CD4-positive, alpha-beta T cell treated with Interleukin-10 for 1 hour (primary cell): ENCODE measurements at regions not wholly inside any gene's neighbourhood (a gene's known extent, or its start where the extent isn't known, plus 50 kb on each side); places are given as distances from the start of the nearest gene placed in this dataset.
A peak's percentile ranks its signal among the peaks of the same experiment; 100 is the strongest.

Source experiments
- DNase-seq: peaks from one replicate; pipeline ENCODE4 v3.0.0-alpha.2; 2020

GRCh38 chr13:76406243-76406642 is 480.0 kb downstream of the KCTD12 start:
- DNase-seq, result no peak

DNA sequence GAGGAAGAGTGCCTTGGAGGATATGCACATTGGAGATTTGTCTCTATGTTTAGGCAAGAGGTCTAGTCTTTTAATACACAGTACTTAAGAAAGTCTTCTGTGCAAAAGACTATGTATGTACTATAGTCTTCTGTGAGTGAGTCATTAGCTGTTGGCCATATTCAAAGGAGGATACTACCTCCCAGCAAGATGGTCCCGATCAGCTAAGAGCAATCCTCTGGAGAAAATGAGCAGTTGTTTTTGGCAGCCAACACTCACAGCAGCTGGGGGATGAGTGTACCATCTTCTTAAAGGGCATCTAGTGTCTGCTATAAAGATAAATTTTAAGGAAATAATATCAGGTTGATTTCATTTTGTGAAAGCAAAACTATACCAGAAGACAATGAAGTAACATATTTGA is 487.8 kb downstream of the KCTD12 start:
- no peak for DNase-seq

DNA sequence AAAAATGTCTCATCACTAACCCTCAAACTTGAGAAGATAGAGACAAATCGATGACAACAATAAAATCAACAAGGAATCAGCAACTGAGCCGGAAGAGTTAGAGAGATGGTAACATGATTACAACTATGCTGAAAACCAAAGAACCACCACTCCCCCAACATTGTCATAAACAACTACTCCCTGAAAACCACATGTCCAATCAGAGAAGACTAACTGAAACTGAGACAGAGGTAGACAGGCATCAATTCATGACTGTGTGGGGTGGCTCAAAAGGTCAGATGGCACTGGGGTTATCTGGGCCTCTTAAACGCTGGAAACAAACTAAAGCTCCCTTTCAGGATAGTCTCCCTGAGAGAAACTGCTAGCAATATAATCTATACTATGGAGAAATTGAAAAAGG is 488.8 kb downstream of the KCTD12 start:
- DNase-seq, result peak; percentile 39

- DNase-seq, result no peak
Observed at GRCh38 chr13:76389321-76389720, 496.9 kb downstream of the KCTD12 start.

- DNase-seq, result no peak
Observed at GRCh38 chr13:76387566-76387965, 498.6 kb downstream of the KCTD12 start.

DNA sequence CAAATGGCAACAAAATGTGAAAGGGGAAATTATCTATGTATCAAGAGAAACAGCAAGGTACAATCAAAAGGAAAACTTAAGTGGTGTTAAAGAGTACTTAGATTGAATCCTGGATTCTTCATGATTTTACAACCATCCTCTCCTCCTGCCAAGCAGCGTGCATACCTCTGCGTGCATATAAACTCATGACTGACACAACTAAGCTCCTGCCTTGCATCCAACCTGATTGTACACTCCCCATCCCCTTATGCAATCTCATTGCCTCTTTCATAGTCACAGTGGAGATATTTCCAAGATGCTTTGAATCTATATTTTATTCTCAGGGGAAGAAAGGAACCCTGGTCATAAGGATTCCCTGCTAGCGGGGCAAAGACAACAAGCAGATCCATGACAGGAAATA is 499.9 kb downstream of the KCTD12 start:
- DNase-seq, result no peak

DNA sequence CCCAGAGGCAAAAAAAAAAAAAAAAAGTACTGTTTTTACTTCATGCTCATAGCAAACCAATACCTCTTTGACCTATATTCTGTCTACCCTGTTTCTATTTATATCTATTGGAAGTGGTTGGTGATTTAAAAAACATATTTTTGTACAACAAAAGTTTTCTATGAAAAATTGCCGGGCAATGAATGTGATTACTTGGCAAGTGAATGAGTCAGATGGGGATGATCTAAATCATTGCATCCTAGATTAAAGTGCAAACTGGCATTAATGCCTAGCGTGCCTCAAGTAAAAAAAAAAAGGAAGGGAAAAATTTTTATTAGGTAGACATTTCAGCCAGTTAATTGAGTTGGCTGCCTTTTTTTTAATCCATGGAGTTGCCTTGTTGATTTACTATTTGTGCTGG is 500.6 kb downstream of the KCTD12 start:
- no peak for DNase-seq

GRCh38 chr13:76383676-76384461 is 502.3 kb downstream of the KCTD12 start:
- no peak for DNase-seq

GRCh38 chr13:76380446-76381065 is 505.6 kb downstream of the KCTD12 start:
- DNase-seq, result no peak

DNA sequence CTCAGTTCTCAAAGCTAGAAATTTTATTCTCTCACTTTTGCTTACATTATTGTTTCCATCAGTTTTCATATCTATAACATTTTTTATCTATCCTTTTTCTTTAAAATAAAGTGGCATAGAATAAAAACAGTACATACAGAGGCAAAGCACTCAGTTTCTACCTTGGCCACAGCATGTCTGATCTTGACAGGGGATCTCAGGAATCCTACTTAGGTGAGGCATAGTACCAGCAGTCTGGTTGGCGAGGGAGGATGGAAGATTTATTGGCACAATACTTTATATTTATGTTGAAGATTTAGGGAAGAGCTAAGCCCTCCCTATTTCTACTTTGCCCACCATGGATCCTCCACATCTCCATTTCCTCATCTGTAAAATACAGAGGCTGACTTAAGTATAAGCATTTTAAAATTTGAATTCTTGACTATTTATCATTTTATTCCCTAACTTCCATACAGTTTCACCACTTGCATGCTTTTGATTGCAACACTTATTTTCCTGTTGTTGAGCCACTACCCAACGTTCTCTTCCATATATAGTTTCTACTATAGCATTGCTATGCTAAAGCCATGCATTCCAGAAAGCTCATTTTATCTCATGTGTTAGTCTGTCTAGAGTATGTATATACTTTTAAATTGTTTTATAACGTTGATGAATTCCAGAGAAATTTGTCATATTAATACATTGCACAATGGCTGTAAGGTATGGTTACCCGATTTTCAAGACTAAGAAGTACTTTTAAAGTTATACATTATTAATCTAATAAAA is 506.7 kb downstream of the KCTD12 start:
- DNase-seq, result no peak

DNA sequence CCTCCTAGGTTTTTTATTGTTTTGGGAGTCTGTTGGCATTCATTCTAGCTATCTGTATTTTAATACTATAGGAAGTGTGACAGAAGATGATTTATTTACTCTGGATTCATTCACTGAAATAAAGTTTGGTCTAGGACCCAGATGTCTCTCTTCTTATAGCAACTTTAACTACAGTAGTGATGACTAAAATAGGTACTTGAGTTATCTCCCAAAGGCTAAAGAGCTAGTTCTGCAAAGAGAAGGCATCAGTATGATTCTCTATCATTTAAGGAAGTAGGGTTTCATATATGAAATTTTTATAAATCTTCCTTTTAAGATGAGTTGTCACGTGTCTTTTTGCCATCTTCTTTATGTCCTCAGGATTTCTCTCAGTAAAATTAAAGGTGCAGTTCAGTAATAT is 507.4 kb downstream of the KCTD12 start:
- DNase-seq, result no peak

DNA sequence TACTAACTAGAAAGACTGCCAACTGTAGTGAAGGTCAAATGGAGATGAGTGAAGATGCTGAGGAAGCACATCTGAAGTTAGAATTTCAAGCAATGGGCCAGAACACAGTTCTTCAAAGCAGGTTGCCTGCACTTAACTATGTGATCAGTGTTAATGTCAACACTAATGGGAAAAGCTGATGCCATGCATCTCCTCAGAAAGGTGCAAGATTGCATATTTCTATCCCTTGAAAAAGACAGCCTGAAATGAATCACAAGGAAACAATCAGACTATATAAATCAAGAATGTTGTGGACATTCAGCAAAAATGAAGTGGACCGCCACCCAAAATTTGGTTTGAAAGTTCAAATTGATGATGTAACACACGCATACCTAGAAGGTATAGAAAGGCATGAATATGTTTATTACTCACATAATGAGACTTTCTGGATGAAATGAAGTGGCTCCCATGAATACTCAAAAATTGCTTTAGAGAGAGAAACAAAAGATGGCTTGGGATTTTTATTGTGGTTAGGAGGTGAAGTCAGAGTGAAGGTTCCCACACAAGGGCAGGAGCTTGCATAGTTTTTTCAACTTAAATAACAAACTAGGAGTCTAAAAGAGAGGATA is 522.4 kb downstream of the KCTD12 start:
- DNase-seq, result no peak

DNA sequence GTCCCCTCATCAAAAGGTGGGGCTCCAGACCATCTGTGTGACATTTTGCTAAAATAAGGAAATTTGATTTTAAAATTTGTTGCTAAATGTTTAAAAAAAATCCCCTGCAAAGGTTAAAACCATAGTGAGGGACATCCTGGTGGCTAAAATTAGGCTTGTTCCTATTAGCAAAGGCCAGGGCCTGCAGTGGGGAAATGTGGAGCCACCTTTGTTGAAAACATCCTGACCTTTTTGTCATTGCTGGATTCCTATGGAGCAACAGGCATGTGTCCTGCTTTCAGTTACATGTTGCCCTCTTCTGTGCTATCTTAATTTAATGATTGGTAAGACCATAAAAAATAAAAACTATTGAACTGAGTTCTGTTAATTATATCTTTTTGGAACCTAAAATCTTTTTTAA is 524.3 kb downstream of the KCTD12 start:
- DNase-seq, result no peak

GRCh38 chr13:76351541-76352229 is 534.5 kb downstream of the KCTD12 start:
- DNase-seq, result no peak

GRCh38 chr13:76350399-76350798 is 535.8 kb downstream of the KCTD12 start:
- DNase-seq, result no peak

DNA sequence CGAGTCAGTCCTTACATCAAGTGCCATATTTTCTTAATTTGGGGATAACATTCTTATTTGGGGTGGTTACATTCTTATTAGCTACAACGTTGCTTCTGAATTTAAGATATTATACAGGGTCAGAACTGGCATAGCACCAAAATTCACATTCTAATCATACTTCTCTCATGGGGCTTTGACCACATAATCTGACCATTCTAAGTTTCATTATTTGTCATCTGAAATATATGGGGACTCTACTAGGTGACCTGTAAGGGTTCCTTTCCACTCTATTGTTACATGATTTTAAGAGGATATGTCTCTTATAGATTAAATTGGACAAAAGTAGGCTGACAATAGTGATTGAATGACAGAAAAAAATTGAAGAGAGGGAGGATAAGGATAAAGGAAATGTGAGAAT is 536.5 kb downstream of the KCTD12 start:
- DNase-seq, result no peak

- DNase-seq, result no peak
Observed at GRCh38 chr13:76339649-76340048, 546.6 kb downstream of the KCTD12 start.

- no peak for DNase-seq
Observed at GRCh38 chr13:76338003-76338402, 548.2 kb downstream of the KCTD12 start.

- no peak for DNase-seq
Observed at GRCh38 chr13:76336889-76337844, 549.0 kb downstream of the KCTD12 start.

- no peak for DNase-seq
Observed at GRCh38 chr13:76335463-76335862, 550.7 kb downstream of the KCTD12 start.

DNA sequence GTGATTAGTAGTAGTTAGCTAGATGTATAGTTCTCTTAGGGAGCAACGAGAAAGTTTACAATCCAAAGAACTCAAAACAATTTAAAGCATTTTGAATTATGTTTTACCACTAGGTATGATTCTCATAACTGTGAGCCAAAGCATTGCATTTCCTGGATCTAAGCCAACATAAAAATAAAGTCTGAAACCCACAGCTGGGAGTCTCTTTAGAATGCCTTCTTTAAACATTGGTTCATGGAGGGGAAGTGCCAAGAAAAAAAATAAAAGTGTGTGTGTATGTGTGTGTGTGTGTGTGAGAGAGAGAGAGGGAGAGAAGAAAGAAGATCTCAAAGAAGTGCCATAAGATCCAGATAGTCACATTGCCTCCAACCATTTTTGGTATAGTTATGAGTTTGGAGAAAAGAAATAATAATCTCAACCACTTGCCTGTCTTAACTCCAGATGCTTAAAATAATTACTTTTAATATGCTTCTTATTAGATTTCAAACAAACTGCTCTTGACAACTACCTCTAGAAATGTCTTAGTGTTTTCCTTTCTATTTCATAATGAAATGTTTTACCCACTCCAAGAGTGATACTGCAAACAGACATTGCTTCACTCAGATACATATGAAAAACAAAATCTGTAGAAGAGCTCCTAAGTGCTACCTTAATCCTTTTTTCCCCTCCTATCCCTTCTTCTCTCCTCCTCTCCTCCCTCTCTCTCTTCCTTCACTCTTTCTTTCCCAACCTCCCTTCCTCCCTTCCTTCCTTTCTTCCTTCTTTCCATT is 554.1 kb downstream of the KCTD12 start:
- no peak for DNase-seq
